ACC112 (cell line): ENCODE measurements at regions not wholly inside any gene's neighbourhood (a gene's known extent, or its start where the extent isn't known, plus 50 kb on each side); places are given as distances from the start of the nearest gene placed in this dataset.
"Not testable (repeated sequence)": the region's sequence is repeated elsewhere in the genome, so short reads cannot be mapped to it uniquely, and the experiment has no call there.

Source experiments
- H2AFZ ChIP-seq: fragments of 200-600 bp; sonication (generic); one replicate; pipeline ENCODE4 v1.6.0; 2017; ENCODE audit warnings: antibody characterized with exemption, low read length; ENCODE audit not compliant: unreplicated experiment
- H3K27ac ChIP-seq: fragments of 200-600 bp; sonication (generic); 2 replicates; pipeline ENCODE4 v1.5.1; 2014; ENCODE audit warnings: low read depth, mild to moderate bottlenecking, antibody characterized with exemption, low read length, moderate library complexity
- H3K27me3 ChIP-seq: fragments of 200-600 bp; sonication (generic); 2 replicates; pipeline ENCODE4 v1.6.1; 2014; ENCODE audit warnings: mild to moderate bottlenecking, antibody characterized with exemption, low read length, moderate library complexity, mixed read lengths; ENCODE audit not compliant: insufficient read depth
- H3K36me3 ChIP-seq: fragments of 200-600 bp; sonication (generic); 2 replicates; pipeline ENCODE4 v1.6.1; 2016; ENCODE audit warnings: mild to moderate bottlenecking, antibody characterized with exemption, low read length, moderate library complexity, mixed read lengths; ENCODE audit not compliant: insufficient read depth
- H3K4me1 ChIP-seq: fragments of 200-600 bp; sonication (generic); one replicate; pipeline ENCODE4 v1.6.1; 2016; ENCODE audit warnings: low read length, mixed read lengths; ENCODE audit not compliant: insufficient read depth, unreplicated experiment, control insufficient read depth
- H3K4me3 ChIP-seq: fragments of 200-600 bp; sonication (generic); 2 replicates; pipeline ENCODE4 v1.5.1; 2014; ENCODE audit warnings: mild to moderate bottlenecking, low read depth, low read length
- H3K79me2 ChIP-seq: fragments of 200-600 bp; sonication (generic); one replicate; pipeline ENCODE4 v1.6.0; 2016; ENCODE audit warnings: low read length; ENCODE audit not compliant: control insufficient read depth, unreplicated experiment, insufficient read depth

DNA sequence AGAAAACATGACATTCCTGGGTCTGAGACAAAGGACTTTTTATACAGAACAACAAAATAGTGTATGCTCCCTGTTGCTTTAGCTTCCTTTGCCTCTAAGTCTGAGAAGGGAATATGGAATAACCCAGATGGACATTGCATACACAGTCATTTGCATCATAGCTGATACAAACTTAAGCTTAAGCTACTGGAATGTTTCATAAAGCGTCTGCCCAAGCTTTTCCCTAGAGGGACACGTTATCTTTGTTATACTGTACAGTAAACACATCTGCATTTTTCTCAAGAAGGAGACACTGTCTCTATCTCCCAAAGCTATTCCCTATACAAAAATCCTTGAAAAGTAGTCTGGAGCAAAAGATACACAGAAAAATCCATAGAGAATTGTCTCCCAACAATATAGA is 775.0 kb downstream of the DIPK2A start:
- H3K36me3 ChIP-seq = no peaks in the 10 kb centered on the region
- no peak overlapping the region for H2AFZ ChIP-seq
- H3K4me3 ChIP-seq = no peak overlapping the region
- no peak overlapping the region for H3K27ac ChIP-seq
- no peaks in the 10 kb centered on the region for H3K4me1 ChIP-seq
- no peaks in the 10 kb centered on the region for H3K27me3 ChIP-seq
- no peaks in the 10 kb centered on the region for H3K79me2 ChIP-seq

DNA sequence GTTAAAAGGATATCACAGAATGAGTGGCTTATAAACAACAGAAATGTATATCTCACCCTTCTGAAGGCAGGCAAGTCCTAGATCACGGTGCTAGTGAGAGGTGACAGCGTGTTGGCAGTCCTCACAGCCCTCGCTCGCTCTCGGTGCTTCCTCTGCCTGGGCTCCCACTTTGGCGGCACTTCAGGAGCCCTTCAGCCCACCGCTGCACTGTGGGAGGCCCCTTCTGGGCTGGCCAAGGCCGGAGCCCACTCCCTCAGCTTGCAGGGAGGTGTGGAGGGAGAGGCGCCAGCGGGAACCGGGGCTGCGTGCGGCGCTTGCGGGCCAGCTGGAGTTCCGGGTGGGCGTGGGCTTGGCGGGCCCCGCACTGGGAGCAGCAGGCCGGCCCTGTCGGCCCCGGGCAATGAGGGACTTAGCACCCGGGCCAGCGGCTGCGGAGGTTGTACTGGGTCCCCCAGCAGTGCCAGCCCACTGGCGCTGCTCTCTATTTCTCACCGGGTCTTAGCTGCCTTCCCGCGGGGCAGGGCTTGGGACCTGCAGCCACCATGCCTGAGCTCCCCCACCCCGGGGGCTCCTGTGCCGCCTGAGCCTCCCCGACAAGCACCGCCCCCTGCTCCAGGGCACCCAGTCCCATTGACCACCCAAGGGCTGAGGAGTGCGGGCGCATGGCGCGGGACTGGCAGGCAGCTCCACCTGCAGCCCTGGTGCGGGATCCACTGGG is 778.1 kb downstream of the DIPK2A start:
- H2AFZ ChIP-seq, H3K4me1 ChIP-seq, H3K79me2 ChIP-seq, H3K4me3 ChIP-seq, H3K36me3 ChIP-seq, H3K27me3 ChIP-seq, H3K27ac ChIP-seq: not testable (repeated sequence)

DNA sequence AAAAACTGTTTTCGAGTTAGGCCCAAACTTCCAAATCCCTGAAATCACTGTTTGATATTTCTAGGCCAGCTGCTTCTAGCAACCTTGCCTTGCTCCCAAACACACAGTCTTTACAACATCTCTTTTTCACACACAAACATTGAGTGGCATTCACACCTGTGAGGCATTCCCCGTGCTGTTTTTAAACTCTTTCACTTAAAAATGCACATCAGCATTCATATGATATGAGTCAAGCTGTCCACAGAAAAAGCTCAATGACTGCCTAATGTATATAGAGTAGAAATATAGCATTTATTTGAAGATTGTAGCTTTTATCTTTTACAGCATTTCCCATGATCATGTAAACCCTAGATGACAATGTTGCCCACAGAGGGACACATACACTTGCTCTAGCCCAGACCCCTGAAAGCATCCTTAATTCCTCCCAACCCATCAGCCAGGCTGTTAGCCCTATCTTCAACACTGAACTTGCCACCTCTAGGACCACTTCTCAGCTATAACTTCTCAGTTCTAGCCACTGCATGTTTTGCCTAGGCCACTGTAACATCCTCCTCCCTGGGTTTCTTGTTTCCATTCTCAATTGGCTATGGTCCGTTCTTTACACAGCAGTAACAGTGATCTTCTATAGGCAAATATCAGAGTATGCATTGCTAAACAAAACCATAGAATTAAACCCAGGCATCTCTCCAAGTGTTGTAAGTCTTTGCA is 782.6 kb downstream of the DIPK2A start:
- H3K36me3 ChIP-seq = no peaks in the 10 kb centered on the region
- H3K4me3 ChIP-seq = no peak overlapping the region
- H3K27me3 ChIP-seq = no peaks in the 10 kb centered on the region
- no peaks in the 10 kb centered on the region for H3K79me2 ChIP-seq
- H3K4me1 ChIP-seq = no peaks in the 10 kb centered on the region
- H3K27ac ChIP-seq = no peak overlapping the region
- H2AFZ ChIP-seq = no peak overlapping the region

GRCh38 chr3:144756704-144757440 is 785.2 kb downstream of the DIPK2A start:
- H3K36me3 ChIP-seq = no peaks in the 10 kb centered on the region
- H3K27me3 ChIP-seq = no peaks in the 10 kb centered on the region
- H3K27ac ChIP-seq = no peak overlapping the region
- H3K4me3 ChIP-seq = no peak overlapping the region
- H3K4me1 ChIP-seq = no peaks in the 10 kb centered on the region
- H2AFZ ChIP-seq = no peak overlapping the region
- no peaks in the 10 kb centered on the region for H3K79me2 ChIP-seq

- no peaks in the 10 kb centered on the region for H3K36me3 ChIP-seq
- H2AFZ ChIP-seq = no peak overlapping the region
- H3K4me1 ChIP-seq = no peaks in the 10 kb centered on the region
- no peak overlapping the region for H3K27ac ChIP-seq
- no peaks in the 10 kb centered on the region for H3K27me3 ChIP-seq
- H3K79me2 ChIP-seq = no peaks in the 10 kb centered on the region
- no peak overlapping the region for H3K4me3 ChIP-seq
These were observed 789.2 kb downstream of the DIPK2A start for GRCh38 chr3:144760831-144761230.

DNA sequence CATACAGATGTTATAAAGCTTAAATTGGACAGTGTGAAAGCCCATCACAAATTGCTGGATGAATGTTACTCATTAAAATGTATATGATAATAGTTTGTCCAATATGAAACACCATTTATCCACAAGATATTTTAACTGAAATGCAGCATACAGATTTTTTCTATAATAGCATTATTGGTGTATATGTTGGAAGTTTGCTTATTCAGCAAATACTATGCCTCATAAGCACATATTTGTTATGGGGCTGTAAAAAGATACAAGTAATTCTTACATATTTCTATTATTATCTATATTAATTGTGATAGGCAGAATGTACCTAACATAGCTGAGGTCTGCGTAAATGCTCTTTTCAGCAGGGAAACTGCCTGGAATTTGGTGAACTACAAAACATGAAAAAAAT is 790.5 kb downstream of the DIPK2A start:
- H3K27me3 ChIP-seq = no peaks in the 10 kb centered on the region
- H3K4me1 ChIP-seq = no peaks in the 10 kb centered on the region
- no peak overlapping the region for H3K27ac ChIP-seq
- no peak overlapping the region for H2AFZ ChIP-seq
- H3K36me3 ChIP-seq = no peaks in the 10 kb centered on the region
- no peaks in the 10 kb centered on the region for H3K79me2 ChIP-seq
- no peak overlapping the region for H3K4me3 ChIP-seq

DNA sequence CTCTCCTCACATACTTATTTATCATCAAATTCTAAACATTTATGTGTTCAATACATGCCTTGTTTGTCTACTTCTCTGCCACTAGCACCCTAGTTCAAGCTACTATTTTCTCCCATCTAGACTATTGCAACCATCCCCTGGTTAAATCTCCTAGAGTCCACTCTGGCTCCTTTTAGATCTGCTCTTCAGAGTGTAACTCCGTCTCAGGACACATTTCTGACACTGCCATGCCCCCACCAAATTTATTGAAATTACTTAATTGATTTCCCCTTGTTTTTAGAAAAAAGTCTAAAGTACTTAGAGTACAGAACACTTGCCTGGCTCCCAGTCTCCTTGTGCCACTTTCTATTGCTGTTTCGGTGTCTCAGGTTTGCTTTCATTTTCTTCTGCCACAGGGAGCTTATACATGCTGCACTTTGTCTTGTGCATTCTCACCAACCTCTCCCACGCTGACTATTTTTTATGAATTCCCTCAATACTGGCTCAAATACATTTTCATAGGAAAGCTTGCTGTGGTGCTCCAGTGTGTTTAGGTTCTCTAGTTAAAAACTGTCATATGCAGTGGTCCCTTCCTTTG is 792.3 kb downstream of the DIPK2A start:
- H3K79me2 ChIP-seq = no peaks in the 10 kb centered on the region
- H3K4me1 ChIP-seq = no peaks in the 10 kb centered on the region
- peak overlapping the region; percentile 58 for H3K4me3 ChIP-seq
- H3K27me3 ChIP-seq = no peaks in the 10 kb centered on the region
- peak overlapping the region; percentile 43 for H2AFZ ChIP-seq
- H3K27ac ChIP-seq = no peak overlapping the region
- H3K36me3 ChIP-seq = no peaks in the 10 kb centered on the region

- H3K27ac ChIP-seq = no peak overlapping the region
- H3K79me2 ChIP-seq = no peaks in the 10 kb centered on the region
- peaks cover 5% of the 10 kb centered on the region for H3K4me1 ChIP-seq
- H2AFZ ChIP-seq = no peak overlapping the region
- no peaks in the 10 kb centered on the region for H3K36me3 ChIP-seq
- no peak overlapping the region for H3K4me3 ChIP-seq
- no peaks in the 10 kb centered on the region for H3K27me3 ChIP-seq
These were observed 798.7 kb downstream of the DIPK2A start for GRCh38 chr3:144770281-144770680.

DNA sequence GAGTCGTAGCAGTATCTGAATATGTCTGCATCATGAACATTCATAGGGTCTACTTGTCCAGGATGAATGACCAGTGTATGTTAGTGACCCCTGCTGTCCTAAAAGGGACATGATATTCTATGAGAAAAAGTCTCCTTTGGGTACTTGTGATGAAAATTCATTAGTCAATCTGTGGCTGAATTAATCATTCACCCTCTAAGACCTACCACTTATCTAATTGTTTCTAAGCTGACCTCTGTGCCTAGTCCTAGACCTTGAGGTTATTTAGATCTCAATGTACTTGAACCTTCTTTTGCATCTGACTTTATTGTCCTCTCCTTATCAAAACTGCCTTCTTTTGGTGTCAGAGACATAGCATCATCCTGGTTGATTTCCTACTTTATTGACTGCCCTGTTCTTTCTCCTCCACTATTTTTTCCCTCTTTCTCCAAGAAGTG is 799.3 kb downstream of the DIPK2A start:
- no peaks in the 10 kb centered on the region for H3K79me2 ChIP-seq
- no peak overlapping the region for H3K4me3 ChIP-seq
- peaks cover 5% of the 10 kb centered on the region for H3K4me1 ChIP-seq
- no peak overlapping the region for H2AFZ ChIP-seq
- H3K36me3 ChIP-seq = no peaks in the 10 kb centered on the region
- H3K27me3 ChIP-seq = no peaks in the 10 kb centered on the region
- no peak overlapping the region for H3K27ac ChIP-seq

DNA sequence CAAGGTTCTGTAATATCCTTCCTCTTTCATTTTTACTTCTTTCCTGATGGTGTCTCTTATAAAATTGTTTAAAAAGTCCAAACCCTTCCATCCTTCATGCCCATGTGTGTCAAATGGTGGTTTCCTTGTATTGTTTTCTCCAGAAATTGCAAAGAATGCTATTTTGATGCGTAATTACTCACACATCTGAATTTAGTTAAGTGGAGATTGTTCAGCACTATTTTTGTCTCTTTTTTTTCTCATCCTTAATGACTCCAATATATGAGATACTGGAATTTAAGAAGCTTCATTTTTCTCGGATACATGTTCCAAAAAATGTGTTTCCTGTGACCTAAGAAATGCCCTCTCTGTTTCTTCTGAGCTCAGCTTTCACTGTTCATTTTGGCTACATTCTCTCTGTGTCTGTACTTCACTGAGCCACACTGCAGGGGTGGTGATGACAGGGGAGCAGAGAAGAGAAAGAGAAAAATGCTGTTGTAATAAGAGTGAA is 799.8 kb downstream of the DIPK2A start:
- Histone ChIP-seq H3K27ac (no peak overlapping the region), H3K4me1 (peaks cover 5% of the 10 kb centered on the region), H3K36me3 (no peaks in the 10 kb centered on the region), H3K4me3 (no peak overlapping the region), H3K79me2 (no peaks in the 10 kb centered on the region), H3K27me3 (no peaks in the 10 kb centered on the region), H2AFZ (peak overlapping the region; percentile 18)
